Small intestine (tissue), 7 donors: ENCODE measurements at regions not wholly inside any gene's neighbourhood (a gene's known extent, or its start where the extent isn't known, plus 50 kb on each side); places are given as distances from the start of the nearest gene placed in this dataset.

Experiments used
- DNase-seq, 2 donors: peaks; one replicate each; pipeline versions ENCODE4 v3.0.0 to v3.0.0-alpha.2; 2013
- FAIRE-seq: peaks from 2 replicates; lab custom pipeline; 2012; peaks lifted over from hg19 to GRCh38; lab: Jason Lieb, UNC
- H3K27ac ChIP-seq, 3 donors: one replicate each; pipeline ENCODE4 v1.5.1; 2013; ENCODE audit warnings: low read length in 2 of 3, mild to moderate bottlenecking in 2 of 3, control low read depth in 1 of 3, inconsistent platforms in 1 of 3, low read depth in 1 of 3, moderate library complexity in 1 of 3
- H3K27me3 ChIP-seq, 3 donors: one replicate each; pipeline ENCODE4 v1.6.1; 2013; ENCODE audit warnings: low read length in 3 of 3, inconsistent platforms in 1 of 3; ENCODE audit not compliant: control insufficient read depth in 3 of 3, insufficient read depth in 3 of 3
- H3K36me3 ChIP-seq, 3 donors: one replicate each; pipeline ENCODE4 v1.6.1; 2013; ENCODE audit warnings: low read length in 3 of 3, inconsistent platforms in 1 of 3, low read depth in 1 of 3, mild to moderate bottlenecking in 1 of 3, moderate library complexity in 1 of 3; ENCODE audit not compliant: control insufficient read depth in 3 of 3, insufficient read depth in 2 of 3
- H3K4me1 ChIP-seq, 3 donors: one replicate each; pipeline ENCODE4 v1.6.1; 2013; ENCODE audit warnings: low read length in 2 of 3, inconsistent platforms in 1 of 3, low read depth in 1 of 3, mild to moderate bottlenecking in 1 of 3, moderate library complexity in 1 of 3; ENCODE audit not compliant: control insufficient read depth in 3 of 3, insufficient read depth in 2 of 3
- H3K4me3 ChIP-seq, 3 donors: one replicate each; pipeline ENCODE4 v1.5.1; 2013; ENCODE audit warnings: low read length in 3 of 3, control low read depth in 1 of 3, inconsistent platforms in 1 of 3, low read depth in 1 of 3, mild to moderate bottlenecking in 1 of 3, moderate library complexity in 1 of 3
- H3K9me3 ChIP-seq, 2 donors: one replicate each; pipeline ENCODE4 v1.6.1; 2013; ENCODE audit warnings: low read depth in 1 of 2, low read length in 1 of 2; ENCODE audit not compliant: control insufficient read depth in 2 of 2, insufficient read depth in 1 of 2
- WGBS, 3 donors: extraction: QIAGEN DNeasy Blood & Tissue Kit; methylation state at CpG; one replicate each; pipeline ENCODE4 v1.1.7; 2013; 5-methylcytosine and 5-hydroxymethylcytosine counted together
- donor health status: healthy with polysubstance abuse.
- donor health status: control.
- donor health status: control.
- donor health status: Bipolar disorder and iron deficiency.
- donor health status: healthy.

DNA sequence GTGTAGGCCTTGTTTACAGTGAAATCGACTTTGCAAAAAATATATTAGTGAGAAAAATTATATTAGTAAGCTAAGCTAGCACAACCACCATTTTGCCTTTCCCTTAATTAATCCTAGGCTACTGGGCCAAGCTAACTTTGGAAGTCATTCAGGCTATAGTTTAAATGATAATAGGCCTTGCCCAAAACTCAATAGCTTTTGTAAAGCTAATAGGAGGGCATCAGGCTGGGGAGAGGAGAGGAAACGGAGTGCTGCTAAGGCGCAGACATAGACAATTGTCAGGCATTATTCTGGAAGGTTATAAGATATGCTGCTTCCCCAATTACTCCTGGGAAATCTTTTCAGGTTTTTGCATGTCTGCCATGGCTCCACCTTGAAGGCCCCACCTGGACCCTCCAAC, 1286.0 kb downstream of the NSUN3 start:
- FAIRE-seq = no peak
- WGBS, 3 donors = 90 to 97% (median 92%) methylated on average over 3 of the region's 3 CpGs
- H3K4me3 ChIP-seq = no peak overlapping the region
- no peak overlapping the region for H3K27ac ChIP-seq
- H3K27me3 ChIP-seq = no peaks in the 10 kb centered on the region
- no peaks in the 10 kb centered on the region for H3K9me3 ChIP-seq
- H3K4me1 ChIP-seq = peaks cover 0 to 4% (median 0%) of the 10 kb centered on the region in 3 donors
- DNase-seq = no peak
- H3K36me3 ChIP-seq = no peaks in the 10 kb centered on the region

DNA sequence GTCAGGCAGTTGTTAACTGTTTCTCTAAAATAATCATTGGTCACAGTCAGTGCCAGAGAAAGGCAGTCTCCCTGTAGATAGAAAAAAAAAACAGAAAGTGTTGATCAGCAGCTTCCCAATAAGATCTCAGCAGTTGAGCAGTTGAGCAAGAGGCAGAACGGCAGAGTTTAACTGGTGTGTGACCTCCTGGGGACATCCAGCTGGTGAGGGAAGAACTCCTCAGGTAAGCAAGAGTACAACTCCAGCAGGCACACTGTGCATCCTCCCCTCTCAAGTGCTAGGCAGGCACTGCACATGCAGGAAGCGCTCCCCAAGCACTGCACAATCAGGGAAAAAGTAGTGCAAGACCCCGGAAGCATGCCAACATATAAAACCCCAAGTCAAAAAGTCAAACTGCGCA, 1287.2 kb downstream of the NSUN3 start:
- Histone ChIP-seq H3K4me3 (no peak overlapping the region), H3K27ac (no peak overlapping the region), H3K36me3 (no peaks in the 10 kb centered on the region), H3K4me1 (peaks cover 0 to 3% (median 0%) of the 10 kb centered on the region in 3 donors), H3K9me3 (no peaks in the 10 kb centered on the region), H3K27me3 (no peaks in the 10 kb centered on the region)
- 47 to 75% (median 54%) methylated on average over 4 of the region's 4 CpGs for WGBS, 3 donors
- DNase-seq (peak in 1 of 2 donors; percentile 34), FAIRE-seq (no peak)

GRCh38 chr3:95351158-95351557, 1288.3 kb downstream of the NSUN3 start:
- Histone ChIP-seq H3K4me3 (no peak overlapping the region), H3K9me3 (no peaks in the 10 kb centered on the region), H3K4me1 (peaks cover 0 to 3% (median 0%) of the 10 kb centered on the region in 3 donors), H3K27ac (no peak overlapping the region), H3K27me3 (no peaks in the 10 kb centered on the region), H3K36me3 (no peaks in the 10 kb centered on the region)
- no peak for DNase-seq
- no peak for FAIRE-seq
- 26 to 56% (median 56%) methylated on average over 2 of the region's 2 CpGs for WGBS, 3 donors

- WGBS, 3 donors = 53 to 63% (median 54%) methylated on average over 1 of the region's 1 CpG
- DNase-seq (no peak), FAIRE-seq (no peak)
- H3K27me3 ChIP-seq = no peaks in the 10 kb centered on the region
- H3K9me3 ChIP-seq = no peaks in the 10 kb centered on the region
- no peak overlapping the region for H3K4me3 ChIP-seq
- no peak overlapping the region for H3K27ac ChIP-seq
- peaks cover 0 to 3% (median 0%) of the 10 kb centered on the region in 3 donors for H3K4me1 ChIP-seq
- H3K36me3 ChIP-seq = no peaks in the 10 kb centered on the region
Measured at GRCh38 chr3:95352471-95352870, 1289.6 kb downstream of the NSUN3 start.

GRCh38 chr3:95354489-95354888, 1291.6 kb downstream of the NSUN3 start:
- 72 to 85% (median 79%) methylated on average over 2 of the region's 2 CpGs for WGBS, 3 donors
- H3K9me3 ChIP-seq = no peaks in the 10 kb centered on the region
- FAIRE-seq (no peak), DNase-seq (no peak)
- H3K27me3 ChIP-seq = no peaks in the 10 kb centered on the region
- no peak overlapping the region for H3K27ac ChIP-seq
- no peaks in the 10 kb centered on the region for H3K4me1 ChIP-seq
- H3K36me3 ChIP-seq = no peaks in the 10 kb centered on the region
- no peak overlapping the region for H3K4me3 ChIP-seq

GRCh38 chr3:95356764-95357501, 1294.1 kb downstream of the NSUN3 start:
- H3K36me3 ChIP-seq = no peaks in the 10 kb centered on the region
- no peaks in the 10 kb centered on the region for H3K9me3 ChIP-seq
- H3K27me3 ChIP-seq = no peaks in the 10 kb centered on the region
- WGBS, 3 donors = 87 to 91% (median 89%) methylated on average over 11 of the region's 11 CpGs
- H3K27ac ChIP-seq = no peak overlapping the region
- DNase-seq (no peak), FAIRE-seq (no peak)
- no peaks in the 10 kb centered on the region for H3K4me1 ChIP-seq
- no peak overlapping the region for H3K4me3 ChIP-seq

DNA sequence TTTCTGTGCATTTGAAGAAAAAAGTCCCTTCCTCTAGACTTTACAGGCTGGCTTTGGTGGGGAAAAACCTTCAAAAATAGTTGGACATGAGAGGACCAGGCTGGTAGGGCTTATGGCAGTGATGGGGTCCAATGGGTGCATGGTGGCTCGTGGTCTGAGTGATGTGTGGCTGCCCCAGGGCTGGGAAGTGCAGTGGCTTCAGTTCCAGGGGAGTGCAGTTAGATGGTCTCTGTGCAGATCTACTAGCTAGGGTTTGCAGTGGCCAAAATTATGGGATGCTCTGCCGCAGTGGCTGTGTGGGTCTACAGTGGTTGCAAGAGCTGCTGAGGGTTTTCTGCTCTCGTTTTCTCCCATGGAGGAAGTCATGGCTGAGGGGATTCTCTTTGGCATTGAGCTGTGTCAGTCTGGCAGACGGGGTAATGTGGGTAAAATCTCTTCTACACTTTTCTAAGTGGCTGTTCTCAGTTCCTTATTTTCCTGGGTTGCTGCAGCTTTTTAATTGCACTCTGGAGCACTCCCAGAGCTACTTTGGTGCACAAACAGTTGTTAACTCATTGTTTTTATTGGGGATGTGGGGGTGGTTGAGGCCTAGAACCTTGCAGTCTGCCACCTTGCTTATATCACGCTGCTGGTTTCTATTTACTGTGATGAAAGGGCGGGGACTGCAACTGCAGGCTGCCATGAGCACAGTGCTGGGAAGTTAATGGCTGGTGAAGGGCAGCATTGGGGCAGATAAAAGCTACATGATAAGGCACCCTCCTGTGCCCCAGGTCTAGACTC, 1324.6 kb downstream of the NSUN3 start:
- no peak for DNase-seq
- WGBS, 3 donors = 58 to 70% (median 59%) methylated on average over 6 of the region's 6 CpGs
- H3K9me3 ChIP-seq = no peaks in the 10 kb centered on the region
- no peaks in the 10 kb centered on the region for H3K36me3 ChIP-seq
- no peak for FAIRE-seq
- H3K4me3 ChIP-seq = no peak overlapping the region
- H3K27me3 ChIP-seq = no peaks in the 10 kb centered on the region
- H3K27ac ChIP-seq = no peak overlapping the region
- H3K4me1 ChIP-seq = no peaks in the 10 kb centered on the region

DNA sequence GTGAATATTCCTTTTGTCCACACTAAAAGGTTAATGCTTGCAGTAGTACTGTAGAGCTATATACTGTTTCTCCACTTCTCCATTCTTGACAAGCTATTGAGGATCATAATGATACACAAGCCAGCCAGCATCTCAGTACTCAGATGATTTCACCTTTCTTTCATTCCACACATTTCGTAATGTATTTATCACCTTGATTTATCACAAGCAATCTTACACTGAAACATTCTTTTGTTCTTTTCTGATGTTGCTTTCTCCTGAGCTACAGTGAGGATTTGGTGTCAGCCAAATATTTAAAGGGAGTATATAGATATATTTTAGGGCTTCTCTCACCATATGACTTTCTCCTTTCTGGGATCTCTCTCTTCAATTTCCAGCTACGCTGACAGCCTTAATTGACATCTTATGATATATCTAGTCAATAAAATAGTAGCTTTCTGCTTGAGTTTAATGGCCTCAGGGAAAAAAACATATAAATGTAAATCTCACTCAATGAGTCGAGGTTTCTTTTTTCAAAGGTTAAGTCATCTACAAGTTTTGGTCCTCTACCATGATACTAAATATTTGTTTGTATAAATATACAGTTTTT, 1327.0 kb downstream of the NSUN3 start:
- H3K27ac ChIP-seq = no peak overlapping the region
- 80 to 84% (median 81%) methylated on average over 3 of the region's 3 CpGs for WGBS, 3 donors

More for the DNA sequence above, 1327.0 kb downstream of the NSUN3 start:
- Histone ChIP-seq H3K27me3 (no peaks in the 10 kb centered on the region), H3K36me3 (no peaks in the 10 kb centered on the region), H3K9me3 (no peaks in the 10 kb centered on the region), H3K4me1 (no peaks in the 10 kb centered on the region), H3K4me3 (no peak overlapping the region)
- DNase-seq = no peak
- FAIRE-seq = no peak
